ENCODE measurements at regions not wholly inside any gene's neighbourhood (a gene's known extent, or its start where the extent isn't known, plus 50 kb on each side); places are given as distances from the start of the nearest gene placed in this dataset.
"Not testable (repeated sequence)": the region's sequence is repeated elsewhere in the genome, so short reads cannot be mapped to it uniquely, and the experiment has no call there.

GRCh38 chr12:25884024-25884919 is 74.2 kb upstream of the RASSF8 start:
- intact Hi-C loops (cut with DNase I): no loop called here
- Histone ChIP-seq H3K36me3 (no peaks in the 10 kb centered on the region), H3K27ac (no peak overlapping the region), H3K4me3 (no peak overlapping the region), H3K9me3 (no peaks in the 10 kb centered on the region), H3K27me3 (peaks cover 0 to 3% (median 0%) of the 10 kb centered on the region in 4 donors), H3K4me1 (no peaks in the 10 kb centered on the region)
- WGBS, 2 donors: 86 to 98% methylated on average over 4 to 10 of the region's 36 CpGs
- TF ChIP-seq, protein P1, sequence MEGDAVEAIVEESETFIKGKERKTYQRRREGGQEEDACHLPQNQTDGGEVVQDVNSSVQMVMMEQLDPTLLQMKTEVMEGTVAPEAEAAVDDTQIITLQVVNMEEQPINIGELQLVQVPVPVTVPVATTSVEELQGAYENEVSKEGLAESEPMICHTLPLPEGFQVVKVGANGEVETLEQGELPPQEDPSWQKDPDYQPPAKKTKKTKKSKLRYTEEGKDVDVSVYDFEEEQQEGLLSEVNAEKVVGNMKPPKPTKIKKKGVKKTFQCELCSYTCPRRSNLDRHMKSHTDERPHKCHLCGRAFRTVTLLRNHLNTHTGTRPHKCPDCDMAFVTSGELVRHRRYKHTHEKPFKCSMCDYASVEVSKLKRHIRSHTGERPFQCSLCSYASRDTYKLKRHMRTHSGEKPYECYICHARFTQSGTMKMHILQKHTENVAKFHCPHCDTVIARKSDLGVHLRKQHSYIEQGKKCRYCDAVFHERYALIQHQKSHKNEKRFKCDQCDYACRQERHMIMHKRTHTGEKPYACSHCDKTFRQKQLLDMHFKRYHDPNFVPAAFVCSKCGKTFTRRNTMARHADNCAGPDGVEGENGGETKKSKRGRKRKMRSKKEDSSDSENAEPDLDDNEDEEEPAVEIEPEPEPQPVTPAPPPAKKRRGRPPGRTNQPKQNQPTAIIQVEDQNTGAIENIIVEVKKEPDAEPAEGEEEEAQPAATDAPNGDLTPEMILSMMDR (IDR thresholded peaks at IDR 0.05): no peak
- no peak for TF ChIP-seq POLR2A (IDR thresholded peaks at IDR 0.05)
- no peak for DNase-seq

- H3K27ac ChIP-seq: no peak overlapping the region
- intact Hi-C loops (cut with DNase I): no loop called here
- H3K36me3 ChIP-seq: no peaks in the 10 kb centered on the region
- TF ChIP-seq, protein P1 (IDR thresholded peaks at IDR 0.05): no peak
- no peak for TF ChIP-seq POLR2A (IDR thresholded peaks at IDR 0.05)
- no peak overlapping the region for H3K4me3 ChIP-seq
- no peaks in the 10 kb centered on the region for H3K9me3 ChIP-seq
- WGBS, 2 donors: 83 to 92% methylated on average over 1 to 5 of the region's 9 CpGs
- DNase-seq: no peak
- H3K4me1 ChIP-seq: no peaks in the 10 kb centered on the region
- peaks cover 0 to 3% (median 0%) of the 10 kb centered on the region in 4 donors for H3K27me3 ChIP-seq
Observed at GRCh38 chr12:25884920-25885234, 73.6 kb upstream of the RASSF8 start.

DNA sequence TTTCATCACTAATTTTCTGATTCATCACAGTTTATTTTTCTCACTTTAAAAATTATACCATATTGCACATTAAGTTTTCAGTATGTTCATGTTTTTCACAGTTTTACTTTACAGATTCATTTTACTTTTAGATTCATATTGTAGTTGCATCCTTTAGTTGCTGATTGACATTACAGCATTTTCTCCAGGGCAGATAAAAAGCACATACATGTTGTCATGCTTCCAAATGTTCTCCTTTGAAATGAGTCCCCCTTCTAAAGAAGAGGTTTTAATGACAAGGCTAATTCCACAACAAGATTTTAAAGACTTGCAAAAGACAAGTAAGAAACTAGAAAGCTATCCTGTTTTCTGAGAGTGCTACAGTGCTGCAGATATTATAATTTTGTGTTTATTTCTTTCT is 72.1 kb upstream of the RASSF8 start:
- Histone ChIP-seq H3K4me1 (no peaks in the 10 kb centered on the region), H3K36me3 (no peaks in the 10 kb centered on the region), H3K27me3 (peaks cover 0 to 3% (median 0%) of the 10 kb centered on the region in 4 donors), H3K4me3 (no peak overlapping the region), H3K27ac (no peak overlapping the region), H3K9me3 (peaks cover 0 to 2% (median 0%) of the 10 kb centered on the region in 3 donors)
- DNase-seq: no peak
- intact Hi-C loops (cut with DNase I): no loop called here
- no peak for TF ChIP-seq POLR2A (IDR thresholded peaks at IDR 0.05)
- TF ChIP-seq, protein P1 (IDR thresholded peaks at IDR 0.05): no peak

GRCh38 chr12:25887367-25887766 is 71.1 kb upstream of the RASSF8 start:
- H3K4me1 ChIP-seq: no peaks in the 10 kb centered on the region
- H3K9me3 ChIP-seq: peaks cover 0 to 6% (median 0%) of the 10 kb centered on the region in 3 donors
- no peak overlapping the region for H3K4me3 ChIP-seq
- 58 to 70% methylated on average over 3 of the region's 3 CpGs for WGBS, 2 donors
- H3K27me3 ChIP-seq: peaks cover 0 to 3% (median 0%) of the 10 kb centered on the region in 4 donors
- TF ChIP-seq POLR2A (IDR thresholded peaks at IDR 0.05): no peak
- TF ChIP-seq, protein P1 (IDR thresholded peaks at IDR 0.05): no peak
- H3K36me3 ChIP-seq: no peaks in the 10 kb centered on the region
- DNase-seq: no peak
- intact Hi-C loops (cut with DNase I): no loop called here
- H3K27ac ChIP-seq: no peak overlapping the region

DNA sequence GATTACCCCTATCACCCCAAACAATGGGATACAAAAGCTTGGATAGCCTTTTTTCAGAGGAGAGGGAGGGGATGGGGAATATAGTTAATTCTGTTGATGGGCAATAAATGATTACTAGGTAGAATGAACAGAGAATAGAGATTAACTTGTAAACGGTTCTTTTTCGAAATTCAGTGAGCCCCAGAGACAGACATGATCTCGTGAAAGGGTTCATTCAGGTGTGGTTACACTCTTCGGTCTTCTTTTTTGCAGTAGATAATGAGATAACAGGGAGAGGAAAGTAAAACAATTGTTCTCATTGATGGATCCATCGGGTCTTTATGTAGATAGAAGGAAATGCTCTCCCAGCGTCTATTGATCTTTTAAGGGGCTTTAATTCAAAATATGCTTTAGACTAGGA is 69.3 kb upstream of the RASSF8 start:
- H3K9me3 ChIP-seq: peaks cover 0 to 12% (median 0%) of the 10 kb centered on the region in 3 donors
- no peaks in the 10 kb centered on the region for H3K36me3 ChIP-seq
- no peak overlapping the region for H3K4me3 ChIP-seq
- no peaks in the 10 kb centered on the region for H3K4me1 ChIP-seq
- 50 to 53% methylated on average over 6 of the region's 6 CpGs for WGBS, 2 donors
- peaks cover 0 to 3% (median 0%) of the 10 kb centered on the region in 4 donors for H3K27me3 ChIP-seq
- H3K27ac ChIP-seq: no peak overlapping the region
- intact Hi-C loops (cut with DNase I): no loop called here
- no peak for DNase-seq
- TF ChIP-seq, protein P1 (IDR thresholded peaks at IDR 0.05): no peak

GRCh38 chr12:25891095-25891494 is 67.4 kb upstream of the RASSF8 start:
- H3K27ac ChIP-seq; intact Hi-C loops (cut with DNase I); H3K4me1 ChIP-seq; DNase-seq; H3K4me3 ChIP-seq; H3K27me3 ChIP-seq; H3K36me3 ChIP-seq: not testable (repeated sequence)
- H3K9me3 ChIP-seq: peaks cover 0 to 12% (median 0%) of the 10 kb centered on the region in 3 donors
- WGBS, 2 donors: 43 to 72% methylated on average over 6 of the region's 6 CpGs

All from esophagus squamous epithelium (tissue), 5 donors.